ENCODE measurements at regions not wholly inside any gene's neighbourhood (a gene's known extent, or its start where the extent isn't known, plus 50 kb on each side); places are given as distances from the start of the nearest gene placed in this dataset.

DNA sequence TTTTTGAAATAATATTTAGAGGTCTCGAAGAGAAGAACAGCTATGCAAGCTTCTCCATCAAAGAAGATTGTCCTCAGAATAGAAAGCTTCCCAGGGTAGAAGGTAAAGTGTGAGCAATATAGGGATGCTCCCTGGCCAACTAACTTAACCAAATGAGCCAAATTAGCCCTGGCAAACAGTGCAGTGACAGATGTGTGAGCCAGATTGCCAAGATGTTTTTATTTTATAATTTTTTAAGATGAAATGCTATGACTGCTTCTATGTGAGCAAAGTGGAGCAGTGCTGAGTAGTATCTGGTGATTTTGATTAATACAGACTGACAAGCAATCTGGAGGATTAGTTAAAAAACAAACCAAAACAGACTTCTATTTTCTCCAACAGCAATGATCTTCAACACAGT, 202.1 kb downstream of the NOVA1 start:
- DNase-seq, result no peak

DNA sequence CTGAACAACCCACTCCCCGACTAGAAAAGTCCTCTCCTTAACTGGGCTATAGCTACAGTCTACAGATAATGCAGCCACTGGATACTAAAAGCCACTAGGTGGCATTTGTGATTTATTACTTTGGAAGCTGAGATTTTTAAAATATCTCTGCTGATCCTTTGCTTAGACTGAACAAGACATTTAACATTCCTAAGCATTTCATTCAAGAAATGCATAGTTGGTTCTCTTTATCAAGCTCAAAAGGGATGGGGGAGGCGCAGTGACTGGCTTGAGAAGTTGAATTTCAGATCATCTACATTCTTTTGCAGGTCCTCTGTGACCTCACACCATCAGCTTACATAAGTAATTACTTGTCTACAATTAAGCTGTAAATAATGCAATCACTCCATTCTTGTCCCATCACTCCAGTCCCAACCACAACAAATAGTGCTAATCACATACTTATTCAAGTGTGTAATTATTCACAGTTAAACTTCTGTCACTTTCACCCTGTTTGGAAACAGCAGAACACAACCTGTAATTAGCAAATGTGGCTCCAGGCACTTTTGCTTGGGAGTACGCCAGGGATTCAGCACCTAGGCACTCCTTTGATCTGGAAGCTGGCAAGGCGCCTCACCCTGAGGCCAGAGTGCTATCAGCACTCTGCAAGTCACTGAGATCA, 203.6 kb downstream of the NOVA1 start:
- DNase-seq, result peak; percentile 99

DNA sequence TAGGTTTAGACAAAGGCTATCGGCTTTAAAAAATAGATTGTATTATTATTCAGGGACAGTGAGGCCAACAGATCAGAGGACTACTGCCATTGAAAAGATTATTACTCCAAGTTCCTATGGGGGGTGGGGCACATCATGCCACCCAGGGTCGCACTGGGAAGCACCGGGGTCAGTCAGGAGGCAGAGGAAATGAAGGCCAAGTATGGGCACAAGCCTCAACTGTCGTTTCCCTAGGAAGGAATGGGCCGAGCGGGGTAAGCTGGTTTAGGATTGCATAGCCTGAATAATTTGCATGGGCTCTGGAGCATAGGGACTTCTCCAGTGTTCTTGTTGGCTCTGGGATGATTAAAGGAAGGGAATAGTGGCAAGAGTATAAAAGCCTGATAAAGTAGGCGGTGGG, 205.3 kb downstream of the NOVA1 start:
- no peak for DNase-seq

DNA sequence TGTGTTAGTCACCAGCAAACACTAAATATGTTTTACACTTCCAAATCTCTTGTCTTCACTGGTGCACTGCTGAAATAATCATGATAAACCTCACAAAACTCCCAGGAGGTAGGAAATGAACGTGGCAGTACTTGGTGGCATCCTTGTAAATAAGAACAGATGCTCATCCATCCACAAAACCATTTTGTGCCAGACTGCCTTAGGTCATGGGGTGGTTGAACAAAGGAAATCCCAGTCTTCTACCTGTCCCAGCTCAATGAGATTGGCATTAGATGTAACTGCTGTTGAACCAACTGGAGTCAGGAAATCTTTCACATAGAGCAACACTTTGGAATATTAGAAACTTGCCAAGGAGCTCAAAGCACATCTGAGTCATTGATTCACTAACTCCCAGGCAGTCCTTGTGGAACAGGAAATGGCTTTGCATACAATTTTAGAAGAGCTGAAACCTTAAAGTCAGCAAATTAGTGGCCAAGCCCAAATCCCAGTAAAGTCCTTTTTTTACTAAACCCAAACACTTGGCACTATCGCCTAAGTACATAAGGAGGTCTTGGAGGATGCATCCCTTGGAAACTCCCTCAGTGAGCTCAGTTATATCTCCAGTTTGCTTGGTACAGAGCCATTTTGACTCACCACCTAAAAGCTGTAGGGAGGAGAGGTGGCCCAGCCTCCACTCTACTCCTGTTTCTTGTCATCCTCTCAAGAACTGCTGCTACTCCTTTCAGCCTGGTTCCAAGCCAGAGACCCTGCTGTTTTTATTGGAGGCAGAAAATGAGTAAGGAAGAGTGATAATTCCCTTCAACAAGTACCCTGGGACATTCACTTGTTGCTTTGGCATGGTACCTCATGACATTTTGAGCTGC, 208.0 kb downstream of the NOVA1 start:
- no peak for DNase-seq

DNA sequence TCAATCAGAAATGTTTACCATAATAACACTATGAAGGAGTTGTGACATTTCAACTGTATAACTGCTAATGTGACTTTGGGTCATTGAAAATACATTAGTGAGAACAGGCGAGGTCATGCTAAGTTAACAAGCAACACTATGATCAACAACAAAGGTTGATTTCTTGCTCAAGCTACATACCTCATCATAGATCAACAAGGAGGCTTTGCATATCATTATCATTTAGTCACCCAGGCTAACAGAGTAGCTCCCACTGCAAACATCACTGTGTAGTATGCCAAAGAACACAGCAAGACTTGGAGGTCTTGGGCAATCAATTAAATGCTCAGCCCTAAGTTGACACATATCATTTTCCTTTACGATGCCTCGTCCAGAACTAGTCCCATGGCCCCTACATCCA, 212.5 kb downstream of the NOVA1 start:
- DNase-seq, result no peak

DNA sequence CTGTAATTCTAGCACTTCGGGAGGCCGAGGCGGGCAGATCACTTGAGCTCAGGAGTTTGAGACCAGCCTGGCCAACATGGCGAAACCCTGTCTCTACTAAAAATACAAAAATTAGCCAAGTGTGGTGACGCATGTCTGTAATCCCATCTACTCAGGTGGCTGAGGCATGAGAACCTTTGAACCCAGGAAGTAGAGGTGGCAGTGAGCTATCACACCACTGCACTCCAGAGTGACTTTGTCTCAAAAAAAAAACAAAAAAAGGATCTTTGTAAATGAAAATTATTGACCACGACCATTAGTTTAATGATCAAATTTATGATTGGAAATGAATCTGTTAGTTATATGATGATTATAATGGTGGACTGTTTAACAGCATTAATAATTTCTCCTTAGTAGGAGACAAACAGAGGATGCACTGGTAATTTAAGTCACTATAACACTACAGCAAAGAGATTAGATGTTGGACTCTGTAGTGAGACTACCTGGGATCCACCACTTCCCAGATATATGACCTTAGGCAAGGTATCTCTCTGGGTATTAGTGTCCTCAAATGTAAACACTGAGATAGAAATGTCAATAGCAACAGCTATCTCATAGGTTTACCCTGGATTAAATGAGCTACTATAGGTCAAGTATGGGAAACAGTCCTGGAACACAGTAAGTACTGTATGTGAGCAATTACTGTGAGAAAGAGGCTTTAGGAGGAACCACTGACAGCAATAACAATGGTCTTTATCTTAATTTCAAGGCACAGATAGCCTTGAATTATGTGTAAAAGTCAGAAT, 214.7 kb downstream of the NOVA1 start:
- no peak for DNase-seq

DNA sequence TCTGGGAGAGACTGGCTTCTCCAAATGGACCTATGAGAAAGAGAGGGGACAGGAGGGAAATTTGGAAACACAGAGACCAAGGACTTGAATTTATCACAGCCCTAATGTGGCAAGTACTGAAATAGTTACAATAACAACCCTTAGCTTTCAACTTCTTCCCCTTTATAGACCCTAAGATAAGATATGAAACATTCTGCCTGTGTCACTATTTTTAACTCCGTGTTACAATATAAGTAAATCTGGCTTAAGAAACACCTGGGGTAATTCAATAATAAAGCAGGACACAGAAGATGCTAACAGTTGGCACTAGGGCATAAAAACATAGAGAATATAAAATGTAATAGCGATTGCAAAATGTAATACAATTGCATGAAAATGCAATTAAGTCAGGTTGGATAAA, 216.4 kb downstream of the NOVA1 start:
- no peak for DNase-seq

DNA sequence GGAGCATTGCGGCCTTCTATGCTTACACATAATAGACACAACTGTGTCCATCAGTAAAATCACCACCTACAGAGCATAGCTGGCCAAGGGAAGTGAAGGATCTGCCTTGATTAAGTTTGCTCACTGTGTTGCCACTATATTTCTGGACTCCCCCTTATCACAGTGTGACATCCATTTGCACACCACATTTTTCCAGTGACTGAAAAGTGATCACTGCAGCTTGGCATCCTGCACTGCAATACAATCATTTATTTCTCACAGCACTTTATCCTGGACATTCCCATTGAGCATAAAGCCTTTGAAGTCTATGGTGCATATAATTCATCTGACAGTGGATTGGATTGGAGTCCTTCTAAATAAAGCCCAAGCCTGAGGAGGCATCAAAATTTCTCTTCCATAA, 217.2 kb downstream of the NOVA1 start:
- DNase-seq, result no peak

DNA sequence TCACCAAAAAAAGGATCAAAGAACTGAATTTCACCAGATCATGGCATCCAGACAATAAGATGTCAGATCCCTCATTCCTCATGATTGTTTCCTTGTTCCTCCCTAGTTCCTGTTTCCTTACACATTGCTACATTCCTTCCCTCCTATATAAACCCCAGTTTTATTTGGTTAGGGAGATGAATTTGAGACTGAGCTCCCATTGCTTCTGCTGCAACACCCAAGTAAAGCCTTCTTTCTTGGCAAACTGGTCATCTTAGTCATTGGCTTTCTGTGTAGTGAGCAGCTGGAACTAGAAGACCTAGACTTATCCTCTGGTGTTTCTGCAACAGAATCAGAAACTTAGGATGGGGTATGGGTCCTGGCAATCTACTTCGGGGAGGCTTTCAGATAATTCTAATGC, 217.9 kb downstream of the NOVA1 start:
- no peak for DNase-seq

DNA sequence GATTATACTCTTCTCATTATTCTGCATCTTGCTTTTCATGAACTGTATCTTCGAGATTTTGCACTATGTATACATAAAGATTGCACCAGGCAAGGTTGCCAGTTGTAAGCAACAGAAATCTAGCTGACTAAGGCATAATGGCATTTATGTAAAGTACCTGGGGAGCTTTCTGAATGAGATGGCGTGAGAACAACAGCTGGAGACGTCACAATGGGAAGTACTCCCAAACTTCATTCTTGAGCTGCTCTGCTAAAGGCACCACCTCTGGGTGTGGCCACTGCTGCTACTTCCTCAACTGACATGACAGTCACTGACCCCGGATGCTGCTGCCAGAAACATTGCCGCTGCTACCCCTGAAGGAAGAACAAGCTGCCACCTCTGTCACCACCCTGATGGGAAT, 220.7 kb downstream of the NOVA1 start:
- DNase-seq, result no peak

DNA sequence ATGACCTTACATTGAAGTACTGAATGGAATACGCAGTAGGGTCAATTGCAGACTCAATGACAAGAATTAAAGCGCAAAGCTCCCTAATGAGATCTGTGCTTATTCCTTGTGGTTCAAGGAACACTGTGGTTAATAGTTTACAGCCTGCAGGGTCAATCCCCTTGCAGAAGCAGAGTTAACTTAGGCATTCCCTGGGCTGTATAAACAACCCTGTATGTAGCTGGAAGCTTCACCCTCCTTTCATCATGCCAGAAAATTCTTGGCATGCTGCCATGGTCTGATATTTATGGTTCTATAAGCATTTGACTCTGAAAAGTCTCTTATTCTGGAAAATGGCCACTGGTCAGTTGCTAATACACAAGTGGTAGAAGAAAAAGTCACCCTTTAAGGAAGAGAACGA, 227.7 kb downstream of the NOVA1 start:
- no peak for DNase-seq

DNA sequence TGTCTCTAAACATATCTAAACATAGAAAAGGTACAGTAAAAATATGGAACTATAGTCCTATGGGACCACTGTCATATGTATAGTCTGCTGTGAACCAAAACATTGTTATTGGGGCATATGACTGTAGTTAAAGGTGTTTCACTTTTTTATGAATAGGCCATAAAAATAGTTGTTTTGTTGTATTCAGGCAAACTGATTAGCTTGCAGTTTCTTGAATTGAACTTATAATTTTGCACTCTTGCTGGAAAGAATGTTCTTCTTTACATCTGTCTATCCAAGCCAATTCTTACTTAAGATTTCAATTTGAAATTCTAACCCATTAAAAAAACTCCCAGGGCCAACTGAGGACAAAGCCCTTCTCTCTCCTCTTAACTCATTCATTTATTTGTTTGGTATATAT, 234.1 kb downstream of the NOVA1 start:
- DNase-seq, result no peak

DNA sequence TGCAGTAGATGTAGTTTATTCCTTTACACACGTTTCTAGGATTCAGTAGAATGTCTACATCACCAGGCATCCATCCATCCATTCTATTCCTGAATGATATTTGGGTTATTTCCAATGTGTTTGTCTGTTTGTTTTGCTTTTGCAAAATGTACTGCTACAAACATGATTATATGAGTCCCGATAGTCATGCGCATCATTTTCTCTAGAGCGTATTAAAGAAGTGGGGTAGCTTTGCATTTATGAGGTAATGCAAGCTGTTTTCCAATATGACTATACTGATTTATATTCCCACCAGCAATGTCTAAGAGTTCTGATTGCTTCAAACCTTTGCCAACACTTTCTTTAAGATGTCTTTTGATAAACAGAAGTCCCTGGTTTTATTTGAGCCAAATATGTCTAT, 253.2 kb downstream of the NOVA1 start:
- DNase-seq, result no peak

DNA sequence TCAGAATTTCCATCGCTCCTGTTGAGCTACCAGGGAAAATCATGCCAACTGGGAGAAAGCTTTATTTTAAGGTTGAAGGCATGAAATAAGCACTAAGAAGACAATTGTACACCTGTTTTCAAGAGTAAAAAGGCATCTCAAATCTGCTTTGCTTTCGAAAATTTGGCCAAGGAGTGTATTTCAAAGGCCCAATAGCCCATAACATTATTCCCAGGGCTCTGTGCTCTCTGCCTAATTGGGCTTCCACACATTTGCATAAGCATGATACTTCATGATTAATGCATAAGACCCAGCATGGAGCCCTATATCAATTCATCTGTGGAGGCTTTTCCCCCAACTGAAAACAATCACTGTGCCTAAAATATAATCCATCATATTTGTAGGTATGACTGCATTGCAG, 258.5 kb downstream of the NOVA1 start:
- no peak for DNase-seq

DNA sequence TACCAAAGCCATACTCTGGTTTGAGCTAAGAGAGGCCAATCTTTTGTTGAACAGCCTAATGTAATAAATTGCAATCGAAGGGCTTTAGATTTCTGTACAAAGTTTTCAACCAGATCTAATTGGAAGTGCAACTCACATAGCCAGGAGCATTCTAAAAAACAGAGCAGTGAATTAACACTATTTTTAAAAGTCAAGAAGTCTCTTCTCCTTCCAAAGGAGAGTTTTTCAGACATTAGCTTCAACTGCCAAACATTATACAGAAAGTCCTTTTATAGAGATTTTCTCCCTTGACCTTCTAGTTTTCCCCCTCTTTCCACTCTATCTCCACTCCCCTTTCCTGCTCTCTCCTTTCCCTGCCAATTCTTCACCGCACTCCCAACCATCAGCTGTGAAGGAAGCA, 259.6 kb downstream of the NOVA1 start:
- no peak for DNase-seq

DNA sequence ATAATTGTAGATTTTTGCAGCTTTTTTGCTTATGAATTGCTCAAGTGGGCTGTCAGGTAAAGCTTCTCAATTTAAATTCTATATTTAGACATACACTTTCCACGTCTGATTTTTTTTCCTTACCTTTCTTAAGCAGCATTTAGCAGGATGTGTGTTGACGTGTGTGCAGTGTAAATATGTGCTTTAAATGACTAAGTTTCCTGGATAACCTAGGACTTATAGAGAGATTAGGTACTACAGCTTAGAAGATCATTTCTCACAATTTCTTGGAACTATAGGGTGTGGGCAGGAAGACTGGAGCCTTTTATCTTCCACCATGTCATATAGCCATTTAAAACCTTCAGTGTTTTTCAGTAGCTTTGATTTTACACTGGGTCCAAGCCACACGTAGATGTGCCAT, 263.5 kb downstream of the NOVA1 start:
- no peak for DNase-seq

DNA sequence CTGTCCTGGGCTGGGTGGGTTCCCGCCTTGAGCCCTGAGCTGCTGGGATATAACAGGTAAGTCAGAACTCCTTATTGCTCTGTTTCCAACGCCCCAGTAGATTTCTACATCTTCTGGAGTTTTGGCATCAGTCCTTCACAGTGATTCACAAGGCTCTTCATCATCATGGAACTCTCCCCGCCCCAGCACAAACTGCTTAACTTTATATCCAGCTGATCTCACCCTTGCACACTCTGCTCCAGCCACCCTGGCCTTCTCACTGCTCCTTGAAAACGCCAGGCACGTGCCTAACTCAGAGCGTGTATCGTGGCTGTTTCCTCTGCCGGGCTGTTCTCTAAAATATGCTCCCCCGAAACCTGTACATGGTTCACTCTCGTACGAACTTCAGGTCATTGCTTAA, 264.9 kb downstream of the NOVA1 start:
- no peak for DNase-seq

DNA sequence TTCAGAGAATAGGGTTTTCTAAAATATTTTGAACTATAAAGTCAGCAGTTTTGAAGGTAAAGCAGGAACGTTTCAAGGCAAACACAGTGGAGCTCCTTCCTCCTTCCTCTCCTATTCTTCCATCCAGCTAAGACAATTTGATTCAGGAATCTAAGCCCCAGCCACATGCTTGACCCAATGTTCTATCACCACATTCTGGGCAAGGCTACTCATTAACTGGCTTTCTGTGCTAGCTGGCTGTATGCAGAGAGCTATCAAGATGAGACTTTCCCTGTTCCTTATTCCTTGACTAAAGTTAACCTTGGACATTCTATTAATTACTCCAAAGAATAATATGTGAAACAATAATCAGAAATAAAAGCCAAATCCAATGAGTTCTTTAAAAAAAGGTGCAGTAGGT, 266.9 kb downstream of the NOVA1 start:
- no peak for DNase-seq

DNA sequence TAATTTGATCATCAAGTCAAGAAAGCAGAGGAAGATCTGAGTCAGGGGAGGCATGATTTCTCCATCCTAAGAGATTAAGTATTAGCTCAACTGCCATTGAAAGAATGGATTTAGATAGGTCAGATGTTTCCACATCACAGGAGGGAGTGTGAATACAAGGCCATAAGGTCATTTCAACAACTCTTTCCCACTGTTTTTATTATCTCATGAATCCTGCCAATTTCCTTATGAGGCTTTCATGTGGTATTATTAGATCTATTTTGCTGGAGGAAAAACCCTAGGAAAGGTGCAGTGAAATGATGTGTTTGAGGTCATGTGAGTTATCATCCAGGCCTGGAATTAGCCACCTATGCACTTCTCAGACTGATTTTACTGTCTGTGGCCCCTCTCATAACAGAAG, 269.0 kb downstream of the NOVA1 start:
- no peak for DNase-seq

DNA sequence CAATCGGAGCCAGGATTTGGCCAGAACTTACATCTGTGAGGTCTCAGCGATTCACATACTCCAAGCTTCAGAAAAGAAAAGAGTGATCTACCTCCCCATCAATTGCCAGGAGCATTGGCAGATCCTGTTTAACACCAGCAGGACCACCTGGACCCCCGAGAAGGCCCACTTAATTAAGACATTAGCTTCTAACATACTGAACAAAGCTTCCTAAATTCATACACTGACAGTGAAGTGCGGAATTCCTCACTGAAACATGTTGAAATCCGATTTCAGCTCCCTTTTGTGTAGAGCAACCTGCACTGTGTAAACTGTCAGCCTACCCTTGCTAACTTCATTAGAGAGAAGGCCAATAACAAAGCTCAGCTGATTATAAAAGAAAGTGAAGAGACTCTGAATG, 274.0 kb downstream of the NOVA1 start:
- DNase-seq, result no peak

DNA sequence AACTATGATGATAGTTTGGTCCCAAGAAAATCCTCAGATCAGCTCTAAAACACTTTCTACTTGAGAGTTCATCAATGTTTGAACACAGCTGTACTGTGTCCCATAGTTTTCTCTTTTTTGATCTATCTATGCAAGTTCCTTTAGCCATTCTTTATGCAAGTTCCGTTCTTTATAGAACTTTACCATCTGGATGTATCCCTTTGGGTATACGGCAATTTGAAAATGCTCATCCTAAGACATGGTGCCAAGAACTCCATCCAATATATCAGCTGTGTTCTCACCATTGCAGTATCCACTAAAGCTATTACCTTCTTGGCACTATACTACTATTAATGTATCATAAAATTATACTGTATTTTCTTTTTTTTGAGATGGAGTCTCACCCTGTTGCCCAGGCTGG, 276.9 kb downstream of the NOVA1 start:
- DNase-seq, result no peak

DNA sequence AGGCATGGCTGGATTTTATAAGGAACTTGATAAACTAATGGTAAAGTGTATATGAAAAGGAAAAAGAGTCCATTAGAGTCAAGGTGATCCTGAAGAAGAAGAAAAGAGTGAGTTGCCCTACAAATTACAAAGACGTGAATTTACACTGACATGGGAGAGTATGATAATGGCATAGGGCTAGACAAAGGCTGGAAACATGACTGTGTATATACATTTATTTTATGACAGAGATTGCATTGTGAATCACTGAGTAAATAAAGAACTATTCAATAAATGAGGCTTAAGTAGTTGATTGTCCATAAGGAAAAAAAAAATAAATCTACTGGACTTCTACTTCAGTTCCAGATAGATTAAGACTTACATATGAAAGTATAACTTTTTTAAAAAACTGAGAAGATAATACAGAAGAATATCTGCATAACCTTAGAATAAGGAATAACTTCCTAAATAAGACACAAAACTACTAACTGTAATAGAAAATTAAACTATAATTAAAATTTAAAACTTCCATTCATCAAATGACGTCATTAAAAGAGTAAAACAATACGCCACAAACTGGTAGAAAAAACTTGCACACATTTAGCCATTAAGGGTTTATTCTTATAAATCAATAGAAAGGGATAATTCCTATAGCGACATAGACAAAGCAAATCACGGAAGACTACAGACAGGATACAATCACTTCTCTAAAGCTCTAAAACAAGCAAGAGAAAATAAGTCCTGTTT, 278.5 kb downstream of the NOVA1 start:
- no peak for DNase-seq

DNA sequence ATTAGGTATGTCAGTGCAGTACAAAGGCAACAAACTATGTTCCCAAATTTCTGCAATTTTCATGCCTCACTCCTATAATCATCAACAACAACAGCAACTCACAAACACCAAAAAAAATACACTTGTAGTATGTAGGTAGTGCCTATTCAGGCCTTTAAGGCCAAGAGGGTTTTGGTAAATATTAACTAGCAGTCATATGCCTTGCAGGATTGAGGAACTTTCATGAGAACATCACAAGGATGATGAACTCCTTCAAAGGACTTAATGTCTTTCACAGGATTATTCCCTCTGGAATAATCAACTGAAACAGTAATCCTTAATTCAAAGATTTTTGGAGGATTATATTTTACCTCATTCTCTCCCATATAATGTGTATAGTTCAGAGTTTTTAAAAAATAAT, 293.8 kb downstream of the NOVA1 start:
- no peak for DNase-seq

Measured in NCI-H1417 treated with DMSO at 0.1 percent for 48 hours (cell line).